ENCODE measurements at regions not wholly inside any gene's neighbourhood (a gene's known extent, or its start where the extent isn't known, plus 50 kb on each side); places are given as distances from the start of the nearest gene placed in this dataset.

- Histone ChIP-seq H3K36me3 (ENCODE audit: control insufficient read depth in 2 of 2, extremely low read depth in 1 of 2, insufficient read depth in 2 of 2, low read length in 2 of 2) (no peaks in the 10 kb centered on the region), H2AFZ (ENCODE audit: control insufficient read depth, low read length) (no peak overlapping the region), H3K79me2 (ENCODE audit: control insufficient read depth, insufficient read depth, low read length) (no peaks in the 10 kb centered on the region), H3K9me1 (ENCODE audit: control insufficient read depth, extremely low read depth, insufficient read depth, low read length) (no peaks in the 10 kb centered on the region), H3K27ac (ENCODE audit: control insufficient read depth, insufficient read depth, low read length) (no peak overlapping the region), H3K9me3 (ENCODE audit: control insufficient read depth, low read depth, low read length) (no peaks in the 10 kb centered on the region), H3K4me2 (ENCODE audit: control insufficient read depth, extremely low read depth, insufficient read depth, low read depth, low read length) (no peak overlapping the region), H3K9ac (ENCODE audit: control insufficient read depth, extremely low read depth, insufficient read depth, low read length) (no peak overlapping the region), H3K4me3 (ENCODE audit: control insufficient read depth in 2 of 3, extremely low read depth in 1 of 3, insufficient read depth in 2 of 3, low read depth in 1 of 3, low read length in 3 of 3) (no peak overlapping the region), H4K20me1 (ENCODE audit: control insufficient read depth, extremely low read depth, insufficient read depth, low read length) (no peaks in the 10 kb centered on the region), H3K4me1 (ENCODE audit: control insufficient read depth, extremely low read depth, insufficient read depth, low read length) (peaks cover 3% of the 10 kb centered on the region), H3K27me3 (ENCODE audit: control insufficient read depth, extremely low read depth, insufficient read depth, low read length) (no peaks in the 10 kb centered on the region)
- no peak for DNase-seq (ENCODE audit: low read depth, low spot score)
- dilution Hi-C loops (cut with MboI; ENCODE audit: extremely low pct_ligation_motif_present, low sequenced_read_pairs): no loop called here
- TF ChIP-seq EZH2 (IDR thresholded peaks at IDR 0.05; ENCODE audit: low read length) (no peak), CTCF (optimal IDR thresholded peaks at IDR 0.05 in 1 of 3, IDR thresholded peaks at IDR 0.05 in 1 of 3, conservative IDR thresholded peaks at IDR 0.05 in 1 of 3; ENCODE audit: extremely low read depth in 1 of 3, insufficient read depth in 2 of 3, low read length in 3 of 3) (no peak)
- no peak for FAIRE-seq
Observed at GRCh38 chr12:67582238-67582834, 66.2 kb upstream of the DYRK2 start.

- Histone ChIP-seq H3K4me2 (ENCODE audit: control insufficient read depth, extremely low read depth, insufficient read depth, low read depth, low read length) (no peak overlapping the region), H3K9me1 (ENCODE audit: control insufficient read depth, extremely low read depth, insufficient read depth, low read length) (no peaks in the 10 kb centered on the region), H3K9ac (ENCODE audit: control insufficient read depth, extremely low read depth, insufficient read depth, low read length) (no peak overlapping the region), H3K27ac (ENCODE audit: control insufficient read depth, insufficient read depth, low read length) (no peak overlapping the region), H2AFZ (ENCODE audit: control insufficient read depth, low read length) (no peak overlapping the region), H3K36me3 (ENCODE audit: control insufficient read depth in 2 of 2, extremely low read depth in 1 of 2, insufficient read depth in 2 of 2, low read length in 2 of 2) (no peaks in the 10 kb centered on the region), H3K27me3 (ENCODE audit: control insufficient read depth, extremely low read depth, insufficient read depth, low read length) (no peaks in the 10 kb centered on the region), H4K20me1 (ENCODE audit: control insufficient read depth, extremely low read depth, insufficient read depth, low read length) (no peaks in the 10 kb centered on the region), H3K79me2 (ENCODE audit: control insufficient read depth, insufficient read depth, low read length) (no peaks in the 10 kb centered on the region), H3K4me3 (ENCODE audit: control insufficient read depth in 2 of 3, extremely low read depth in 1 of 3, insufficient read depth in 2 of 3, low read depth in 1 of 3, low read length in 3 of 3) (no peak overlapping the region), H3K4me1 (ENCODE audit: control insufficient read depth, extremely low read depth, insufficient read depth, low read length) (peaks cover 3% of the 10 kb centered on the region), H3K9me3 (ENCODE audit: control insufficient read depth, low read depth, low read length) (no peaks in the 10 kb centered on the region)
- no peak for TF ChIP-seq EZH2 (IDR thresholded peaks at IDR 0.05; ENCODE audit: low read length)
- TF ChIP-seq CTCF (optimal IDR thresholded peaks at IDR 0.05 in 1 of 3, IDR thresholded peaks at IDR 0.05 in 1 of 3, conservative IDR thresholded peaks at IDR 0.05 in 1 of 3; ENCODE audit: extremely low read depth in 1 of 3, insufficient read depth in 2 of 3, low read length in 3 of 3): no peak
- FAIRE-seq (no peak), DNase-seq (ENCODE audit: low read depth, low spot score) (no peak)
- dilution Hi-C loops (cut with MboI; ENCODE audit: extremely low pct_ligation_motif_present, low sequenced_read_pairs): no loop called here
Observed at GRCh38 chr12:67582844-67583243, 65.7 kb upstream of the DYRK2 start.

All from keratinocyte (primary cell).